Right ventricle myocardium superior (tissue), 1 donor: ENCODE measurements at regions not wholly inside any gene's neighbourhood (a gene's known extent, or its start where the extent isn't known, plus 50 kb on each side); places are given as distances from the start of the nearest gene placed in this dataset.

Source experiments
- ATAC-seq: fragments of 200-7000 bp; cut with Tn5 transposase; one replicate; pipeline ENCODE4 v1.9.1; 2020; ENCODE audit warnings: mild to moderate bottlenecking; ENCODE audit not compliant: poor library complexity
- DNase-seq: peaks from one replicate; pipeline ENCODE4 v3.0.0-alpha.2; 2020
- intact Hi-C: fragments of 100-400 bp; cut with DNase I; formaldehyde crosslinking; loops from one replicate; pipeline ENCODE4 v1.11.2; 2022
- donor health status: DM: no; HTN: yes; CAD: no; lungs with severe emphysema.

DNA sequence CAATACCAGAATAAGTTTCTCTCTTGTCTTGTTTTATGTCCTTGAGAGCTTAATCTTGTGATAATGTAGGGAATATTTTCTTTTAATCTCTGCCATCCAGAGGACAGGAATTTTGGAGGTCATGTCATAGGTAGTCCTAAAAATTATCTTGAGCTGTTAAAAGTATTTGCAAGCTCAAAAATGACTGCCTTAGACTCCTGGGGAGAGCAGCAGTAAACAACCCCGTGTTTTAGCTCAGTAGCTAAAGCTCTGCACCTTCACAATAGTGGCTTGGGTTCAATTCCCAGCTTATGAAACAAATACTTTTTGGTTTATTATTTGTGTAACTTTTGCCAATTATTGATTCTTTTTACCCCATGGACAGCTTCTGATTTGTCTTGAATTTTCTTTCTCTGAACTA, 99.4 kb upstream of the OLFM3 start:
- DNase-seq = no peak
- intact Hi-C loops = no loop called here
- no peak for ATAC-seq

DNA sequence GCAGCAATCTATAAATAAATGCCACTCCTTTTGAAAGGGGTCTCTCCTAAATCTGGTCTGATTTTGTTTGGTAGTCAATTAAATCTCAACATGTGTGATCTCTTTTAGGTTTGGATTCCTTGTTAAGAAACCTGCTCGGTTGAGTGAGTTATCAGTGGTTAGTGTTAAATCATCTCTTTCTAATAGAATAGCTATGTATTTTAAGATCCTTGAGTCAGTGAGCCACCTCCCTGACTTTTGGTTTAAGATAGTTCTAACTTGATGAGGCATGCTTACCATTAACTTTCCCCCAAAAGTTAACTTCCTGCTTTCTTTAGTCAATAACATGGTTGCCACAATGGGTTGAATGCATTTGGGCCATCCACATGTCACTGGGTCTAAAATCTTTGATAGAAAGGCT, 93.1 kb upstream of the OLFM3 start:
- intact Hi-C loops = no loop called here
- no peak for DNase-seq
- ATAC-seq = no peak

DNA sequence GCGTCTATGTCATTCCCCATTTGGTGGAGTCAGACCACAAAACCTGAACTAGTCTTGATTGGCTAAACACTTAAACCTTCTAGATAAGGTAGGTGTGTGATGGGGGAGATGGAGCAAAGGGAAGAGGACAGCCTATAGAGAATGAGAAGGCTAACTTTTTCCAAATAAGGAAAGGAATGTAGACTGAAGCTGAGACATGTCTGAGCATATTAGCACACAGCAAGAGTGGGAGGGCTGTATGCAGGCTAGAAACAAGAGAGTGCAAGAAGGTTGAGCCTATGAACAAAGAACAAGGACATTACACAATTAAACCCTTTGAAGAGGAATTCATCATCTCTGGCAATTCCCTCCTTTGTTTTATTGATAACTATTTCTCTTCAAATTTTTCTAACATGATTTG, 89.2 kb upstream of the OLFM3 start:
- DNase-seq (no peak), ATAC-seq (no peak)
- intact Hi-C loops = no loop called here

DNA sequence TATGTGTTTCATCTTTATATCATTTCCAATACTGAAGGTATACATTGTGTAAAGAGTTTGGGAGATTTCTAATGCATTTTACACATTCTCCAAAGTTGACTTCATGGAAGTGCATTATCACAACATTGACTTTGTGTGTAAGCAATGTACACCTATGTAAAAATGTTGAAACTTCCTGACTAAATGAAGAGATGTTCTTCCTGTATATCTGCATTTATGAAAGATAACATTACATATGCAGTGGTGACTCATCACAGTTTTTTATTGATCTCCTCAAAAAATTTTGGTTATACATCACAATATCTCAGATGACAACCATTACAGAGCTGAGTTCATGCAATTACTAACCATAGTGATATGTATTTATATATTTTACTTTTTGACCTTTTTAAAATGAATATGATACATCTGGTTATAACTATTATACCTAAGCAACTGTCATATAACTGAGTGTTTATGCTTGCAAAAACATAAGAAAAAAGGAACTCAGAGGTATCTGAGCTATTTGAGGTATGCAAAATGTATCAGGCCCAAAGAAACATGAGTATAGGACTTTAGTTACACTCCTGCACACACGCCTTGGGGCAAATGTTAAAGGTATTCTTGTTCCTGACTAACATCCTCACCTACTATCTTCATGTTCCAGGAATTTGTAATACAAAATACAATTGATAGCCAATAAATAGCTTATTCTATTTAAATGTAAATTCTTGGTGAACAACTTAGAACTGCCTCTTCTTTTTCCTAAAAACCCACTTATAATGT, 88.2 kb upstream of the OLFM3 start:
- intact Hi-C loops = no loop called here
- DNase-seq (no peak), ATAC-seq (no peak)

DNA sequence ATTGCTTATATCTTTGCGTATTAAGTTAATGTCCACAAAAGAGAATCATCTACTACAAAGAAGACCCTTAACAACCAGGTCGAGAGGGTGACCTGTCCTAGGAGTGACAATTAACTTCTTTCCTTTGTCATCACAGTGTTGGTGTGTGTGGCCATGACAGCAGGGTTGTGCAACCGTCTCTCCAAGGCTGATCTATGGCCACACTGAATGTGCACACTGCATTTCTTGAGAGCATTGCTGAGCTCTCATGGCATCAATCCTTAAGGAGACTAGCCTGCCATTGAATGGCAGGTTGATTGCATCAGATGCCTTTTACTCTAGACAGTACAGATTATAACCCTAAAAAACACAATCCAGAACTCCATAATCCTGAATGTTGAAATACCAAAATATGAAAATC, 86.5 kb upstream of the OLFM3 start:
- ATAC-seq (no peak), DNase-seq (no peak)
- intact Hi-C loops = no loop called here

DNA sequence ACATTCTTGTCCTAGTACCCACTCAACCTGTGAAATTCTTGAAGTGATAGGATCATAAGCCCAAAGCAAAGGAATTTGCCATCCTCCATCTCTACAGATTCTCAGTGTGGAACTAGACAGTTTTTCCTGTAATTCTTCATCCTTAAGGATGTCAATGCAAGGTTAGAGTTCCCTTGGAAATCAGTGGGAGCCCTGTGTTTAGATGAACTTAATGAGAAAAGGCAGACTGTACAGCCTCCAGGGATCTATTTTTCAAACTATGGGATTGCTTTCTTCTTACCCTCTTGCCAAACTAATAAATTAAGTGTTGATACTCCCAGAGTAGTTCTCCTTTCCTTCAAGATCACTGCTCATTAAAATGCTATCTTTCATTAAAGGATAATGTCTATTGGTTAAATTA, 78.1 kb upstream of the OLFM3 start:
- intact Hi-C loops = no loop called here
- ATAC-seq = no peak
- DNase-seq = no peak

GRCh38 chr1:102071451-102071850, 74.7 kb upstream of the OLFM3 start:
- ATAC-seq (no peak), DNase-seq (no peak)
- intact Hi-C loops = no loop called here

DNA sequence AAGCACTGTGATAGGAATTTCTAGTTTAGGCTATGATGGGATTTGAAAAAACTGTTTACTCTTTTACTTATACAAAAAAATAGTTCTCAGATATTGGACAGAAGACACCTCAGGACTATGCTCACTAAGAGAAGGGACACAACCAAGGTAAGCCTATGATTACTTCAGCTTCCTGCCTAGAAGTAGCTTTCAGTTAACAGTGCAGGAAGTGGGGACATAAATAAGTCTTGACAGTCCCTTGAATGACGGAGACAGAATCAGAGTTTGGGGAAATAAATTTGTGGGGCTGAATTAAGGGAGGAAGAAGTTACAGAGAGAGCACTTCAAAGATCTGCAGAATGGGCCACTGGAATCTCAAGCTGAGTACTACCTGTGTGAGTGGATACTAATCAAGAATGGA, 53.8 kb upstream of the OLFM3 start:
- intact Hi-C loops = no loop called here
- DNase-seq (no peak), ATAC-seq (no peak)

DNA sequence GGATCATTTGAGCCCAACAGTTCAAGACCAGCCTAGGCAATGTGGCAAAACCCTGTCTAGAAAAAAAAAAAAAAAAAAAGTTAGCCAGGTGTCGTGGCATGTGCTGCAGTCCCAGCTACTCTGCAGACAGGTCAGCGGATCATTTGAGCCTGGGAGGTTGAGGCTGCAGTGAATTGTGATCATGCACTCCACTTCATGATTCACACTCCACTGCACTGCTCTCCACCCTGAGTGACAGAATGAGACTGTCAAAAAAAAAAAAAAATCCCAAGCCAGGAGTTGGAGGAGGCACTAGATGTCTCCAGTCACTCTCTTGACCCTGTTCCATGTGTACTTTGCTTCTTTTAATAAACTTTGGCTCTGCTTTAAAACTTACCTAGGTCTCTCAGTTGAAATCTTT, 51.0 kb upstream of the OLFM3 start:
- intact Hi-C loops = no loop called here
- DNase-seq (no peak), ATAC-seq (no peak)
